GM21381 (cell line): ENCODE measurements at regions not wholly inside any gene's neighbourhood (a gene's known extent, or its start where the extent isn't known, plus 50 kb on each side); places are given as distances from the start of the nearest gene placed in this dataset.

ENCODE experiments used
- ATAC-seq: cut with Tn5 transposase; IDR thresholded peaks from one replicate; pipeline ENCODE4 v1.9.1; 2021; ENCODE audit warnings: mild to moderate bottlenecking, moderate library complexity; ENCODE audit not compliant: unreplicated experiment

GRCh38 chr18:8942909-8943545, 159.5 kb upstream of the NDUFV2 start:
- no peak for ATAC-seq

- no peak for ATAC-seq
Observed at GRCh38 chr18:8943900-8944870, 158.3 kb upstream of the NDUFV2 start.

- ATAC-seq, result no peak
Observed at GRCh38 chr18:8944871-8945245, 157.6 kb upstream of the NDUFV2 start.

- no peak for ATAC-seq
Observed at GRCh38 chr18:8945514-8945913, 157.0 kb upstream of the NDUFV2 start.

DNA sequence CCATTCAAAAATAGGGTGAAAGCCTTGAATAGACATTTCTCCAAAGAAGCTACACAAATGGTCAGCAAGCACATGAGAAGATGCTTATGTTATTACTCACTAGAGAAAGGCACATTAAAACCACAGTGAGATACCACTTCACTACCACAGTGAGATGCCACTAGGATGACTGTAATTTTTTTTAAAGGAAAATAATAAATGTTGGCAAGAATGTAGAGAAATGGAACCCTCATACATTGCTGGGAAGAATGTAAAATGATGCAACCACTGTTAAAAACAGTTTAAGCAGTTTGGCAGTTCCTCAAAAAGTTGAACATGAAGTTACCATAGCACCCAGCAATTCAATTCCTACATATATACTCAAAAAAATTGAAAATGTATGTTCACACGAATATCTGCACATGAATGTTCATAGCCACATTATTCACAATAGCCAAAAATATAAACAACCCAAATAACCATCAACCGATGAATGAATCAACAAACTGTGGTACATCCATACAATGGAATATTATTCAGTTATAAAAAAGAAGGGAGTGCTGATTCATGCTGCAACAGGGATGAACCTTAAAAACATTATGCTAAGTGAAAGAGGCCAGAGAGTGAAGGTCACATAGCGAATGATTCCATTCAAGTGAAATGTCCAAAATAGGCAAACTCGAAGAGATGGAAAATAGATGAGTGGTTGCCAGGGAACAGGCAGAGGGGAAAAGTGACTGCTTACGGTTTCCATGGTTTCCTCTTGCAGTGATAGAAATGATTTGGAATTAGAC, 156.2 kb upstream of the NDUFV2 start:
- no peak for ATAC-seq

GRCh38 chr18:8947566-8947965, 154.9 kb upstream of the NDUFV2 start:
- no peak for ATAC-seq

GRCh38 chr18:8948011-8948410, 154.5 kb upstream of the NDUFV2 start:
- ATAC-seq, result no peak

DNA sequence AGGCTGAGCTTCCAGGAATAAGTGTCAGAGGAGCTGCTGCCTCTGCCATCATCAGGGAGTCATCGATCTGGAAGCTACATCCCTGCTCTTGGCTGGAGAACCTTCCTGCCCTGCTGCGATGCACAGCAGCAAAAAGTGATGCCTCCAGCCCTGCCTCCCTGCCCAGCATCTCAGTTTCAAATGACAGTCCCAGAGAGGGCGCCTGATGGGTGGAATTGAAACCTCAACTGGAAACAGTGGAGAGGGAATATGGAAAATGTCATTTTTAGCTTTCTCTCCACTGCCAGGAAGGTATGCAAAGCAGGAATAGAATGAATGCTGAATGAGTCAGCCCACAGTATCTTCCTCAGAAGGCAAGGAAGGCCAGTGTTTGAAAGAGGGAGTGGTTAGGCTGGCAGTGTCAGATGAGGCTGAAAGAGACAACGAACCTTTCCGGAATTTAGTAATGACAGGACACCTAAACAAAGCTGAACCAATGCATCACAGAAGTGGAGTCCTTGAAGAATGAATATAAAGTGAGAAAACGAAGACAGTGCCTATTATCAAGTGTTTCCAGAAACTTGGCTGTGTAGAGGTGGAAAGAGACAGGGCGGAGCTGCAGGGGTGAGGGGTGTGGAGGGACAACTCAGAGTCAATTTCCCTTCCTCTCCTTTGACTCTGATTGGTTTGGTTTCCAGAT, 153.9 kb upstream of the NDUFV2 start:
- ATAC-seq, result no peak

GRCh38 chr18:8949206-8949605, 153.3 kb upstream of the NDUFV2 start:
- no peak for ATAC-seq

DNA sequence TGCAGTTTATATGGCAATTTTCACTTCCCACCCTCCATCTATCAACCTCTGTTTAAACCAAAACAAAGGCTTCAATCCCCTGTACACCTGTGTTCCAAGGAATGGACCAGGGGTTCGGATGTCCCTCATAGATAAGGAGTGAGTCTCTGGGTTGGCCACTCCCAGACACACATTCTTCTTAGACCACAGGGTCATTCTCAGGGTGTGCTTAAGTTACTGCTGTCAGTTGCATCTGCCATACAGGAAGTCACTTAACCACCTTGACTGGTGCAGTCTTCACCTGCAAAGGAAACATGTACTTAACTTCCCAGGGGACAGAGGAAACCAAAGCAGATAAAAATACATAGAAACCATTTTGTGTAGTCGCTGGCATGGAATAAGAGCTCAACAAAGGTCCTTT, 151.0 kb upstream of the NDUFV2 start:
- peak; percentile 55 for ATAC-seq

- ATAC-seq, result no peak
Observed at GRCh38 chr18:8952174-8952573, 150.3 kb upstream of the NDUFV2 start.

DNA sequence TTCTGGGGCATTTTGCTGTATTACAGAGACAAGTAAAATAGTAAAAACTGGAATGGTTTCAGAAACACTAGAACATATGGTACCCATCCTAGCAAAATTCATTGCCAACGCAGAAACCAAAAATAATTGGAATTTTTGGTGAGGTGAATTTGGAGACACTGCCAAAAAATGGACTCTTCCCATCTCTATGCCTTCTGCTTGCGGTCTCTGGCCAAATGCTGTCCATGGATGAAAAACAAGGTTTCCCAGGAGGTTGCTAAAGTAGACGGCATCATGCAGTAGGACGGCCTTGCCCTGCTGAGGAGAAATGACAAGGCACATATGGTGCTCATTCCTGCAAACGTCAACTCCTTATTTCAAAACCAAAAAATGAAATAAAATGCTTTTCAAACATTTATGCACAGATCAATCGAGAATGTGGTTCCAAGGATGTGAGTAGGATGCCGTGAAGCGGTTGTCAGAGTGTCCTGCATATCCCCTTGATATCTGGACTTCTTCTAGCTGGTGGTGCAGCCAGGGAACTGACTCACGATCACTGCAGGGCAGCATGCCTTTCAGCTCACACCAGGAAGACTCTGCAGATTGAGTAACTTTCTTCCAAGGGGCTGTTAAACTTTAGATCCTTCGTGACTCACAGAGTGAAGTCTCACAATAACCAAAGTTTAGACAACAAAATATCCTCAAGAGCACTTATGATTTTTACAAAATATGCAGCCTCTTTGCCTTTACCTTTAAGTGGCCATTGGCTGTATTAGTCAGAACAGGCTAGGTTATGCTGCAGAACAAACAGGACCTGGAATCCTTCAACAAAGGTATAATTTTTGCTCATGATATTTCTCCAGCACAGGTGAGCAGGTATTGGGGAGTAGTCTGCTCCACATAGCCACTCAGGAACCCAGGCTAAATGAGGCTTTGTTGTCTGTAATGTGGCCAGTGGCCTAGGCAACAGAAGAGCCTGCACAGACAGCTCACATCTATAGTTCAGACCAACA, 149.4 kb upstream of the NDUFV2 start:
- ATAC-seq, result no peak

DNA sequence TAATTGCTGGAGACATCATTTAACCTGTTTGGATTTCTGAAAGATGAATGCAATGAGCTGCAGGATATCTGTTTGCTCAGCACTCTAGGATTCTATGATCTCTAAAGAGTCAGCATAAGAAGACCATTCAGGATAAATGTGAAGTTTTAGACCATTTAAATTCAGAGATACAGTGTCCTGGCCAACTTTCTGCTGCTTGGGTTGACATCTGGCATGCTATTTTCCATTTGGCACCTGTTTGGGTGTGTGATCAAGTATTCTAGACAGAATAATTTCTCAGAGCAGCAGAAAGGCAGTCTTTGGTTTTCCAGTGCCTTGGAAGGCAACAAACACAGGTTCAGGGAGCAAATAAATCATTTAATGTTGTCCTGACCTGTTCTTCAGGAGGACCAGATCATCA, 144.8 kb upstream of the NDUFV2 start:
- no peak for ATAC-seq

- no peak for ATAC-seq
Observed at GRCh38 chr18:8958660-8959059, 143.8 kb upstream of the NDUFV2 start.

DNA sequence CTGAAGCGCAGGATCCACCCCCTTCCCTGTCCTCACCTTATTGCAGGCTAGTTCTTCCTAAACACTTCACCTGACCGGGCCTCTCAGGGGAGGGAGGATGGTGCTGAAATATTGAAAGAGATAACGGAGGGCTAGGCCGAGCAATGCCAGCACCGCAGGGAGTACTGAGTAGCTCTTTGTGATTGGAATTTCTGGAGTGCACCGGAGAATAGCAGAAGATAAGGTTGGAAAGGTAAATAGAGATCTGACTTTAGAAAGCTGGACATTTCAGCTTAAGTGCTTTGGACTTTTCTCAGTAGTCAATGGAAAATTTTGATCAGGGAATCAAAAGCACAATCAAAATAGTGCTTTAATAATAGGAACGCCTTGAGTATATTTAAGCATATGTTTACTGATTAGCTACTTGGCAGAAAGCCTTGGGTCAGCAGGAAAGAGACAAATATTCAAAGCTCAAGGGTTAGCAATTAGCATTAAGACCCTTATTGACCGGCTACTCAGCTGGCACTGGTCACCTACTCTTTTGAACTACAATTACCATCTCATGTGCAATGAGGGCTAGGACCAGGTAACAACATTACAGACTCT, 142.9 kb upstream of the NDUFV2 start:
- no peak for ATAC-seq

DNA sequence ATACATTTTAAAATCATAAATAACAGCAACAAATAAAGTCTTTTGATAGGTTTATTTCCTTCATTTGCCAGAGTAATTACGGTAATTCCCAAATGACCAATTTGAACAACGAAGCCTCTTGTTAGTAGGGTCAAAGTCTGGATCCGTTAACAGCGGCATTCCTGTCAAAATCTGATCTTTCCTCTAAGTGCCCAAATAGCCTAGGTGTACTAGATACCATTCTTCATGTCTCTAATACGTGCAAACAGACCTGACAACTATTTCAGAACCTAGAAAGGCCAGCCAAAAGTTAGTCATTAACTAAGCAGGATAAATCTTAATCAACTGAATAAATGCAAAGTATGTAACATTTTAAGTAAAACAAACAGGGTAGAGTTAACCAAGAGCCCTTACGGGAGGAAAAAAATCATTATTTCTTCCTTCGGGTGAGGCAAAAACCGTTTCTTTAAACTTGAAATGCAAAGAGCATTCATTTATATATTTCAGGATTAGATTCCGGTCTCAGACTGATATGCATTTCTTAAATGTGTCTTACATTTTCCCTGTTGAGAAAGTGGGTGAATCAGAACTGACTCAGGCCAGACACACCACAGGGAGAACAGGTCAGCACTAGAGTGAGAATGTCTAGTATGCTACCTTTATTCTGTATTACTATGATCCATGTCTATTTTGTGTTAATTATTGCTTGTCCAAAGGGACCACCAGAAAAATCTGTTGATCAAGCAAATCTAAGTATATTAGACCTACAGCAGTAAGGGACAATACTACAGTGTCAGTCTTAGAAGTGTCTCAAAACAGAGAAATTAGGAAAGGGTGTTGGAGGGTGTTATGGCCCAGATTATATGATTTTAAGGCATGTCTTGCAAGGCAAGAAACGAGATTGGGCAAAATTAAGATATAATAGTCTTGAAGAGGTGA, 141.5 kb upstream of the NDUFV2 start:
- no peak for ATAC-seq

GRCh38 chr18:8962192-8962779, 140.2 kb upstream of the NDUFV2 start:
- ATAC-seq, result no peak
